DMS79 treated with DMSO at 0.1 percent for 48 hours (cell line): ENCODE measurements at regions not wholly inside any gene's neighbourhood (a gene's known extent, or its start where the extent isn't known, plus 50 kb on each side); places are given as distances from the start of the nearest gene placed in this dataset.
"Not testable (repeated sequence)": the region's sequence is repeated elsewhere in the genome, so short reads cannot be mapped to it uniquely, and the experiment has no call there.

Experiments used
- DNase-seq: peaks from one replicate; lab custom pipeline; 2025; lab: John Stamatoyannopoulos, UW

DNA sequence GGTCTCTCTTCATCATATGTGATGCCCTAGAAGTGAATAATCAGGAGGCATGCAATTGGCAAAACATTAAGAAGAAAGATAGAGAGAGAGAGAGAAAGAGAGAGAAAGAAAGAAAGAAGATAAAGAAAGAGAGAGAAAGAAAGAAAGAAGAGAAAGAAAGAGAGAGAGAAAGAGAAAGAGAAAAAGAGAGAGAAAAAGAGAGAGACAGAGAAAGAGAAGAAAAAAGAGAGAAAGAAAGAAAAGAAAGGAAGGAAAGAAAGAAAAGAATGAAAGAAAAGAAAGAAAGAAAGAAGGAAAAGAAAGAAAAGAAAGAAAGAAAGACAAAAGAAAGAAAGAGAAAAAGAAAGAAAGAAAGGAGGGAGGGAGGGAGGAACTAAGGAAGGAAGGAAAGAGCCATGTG is 318.9 kb downstream of the ICE1 start:
- DNase-seq, result no peak

DNA sequence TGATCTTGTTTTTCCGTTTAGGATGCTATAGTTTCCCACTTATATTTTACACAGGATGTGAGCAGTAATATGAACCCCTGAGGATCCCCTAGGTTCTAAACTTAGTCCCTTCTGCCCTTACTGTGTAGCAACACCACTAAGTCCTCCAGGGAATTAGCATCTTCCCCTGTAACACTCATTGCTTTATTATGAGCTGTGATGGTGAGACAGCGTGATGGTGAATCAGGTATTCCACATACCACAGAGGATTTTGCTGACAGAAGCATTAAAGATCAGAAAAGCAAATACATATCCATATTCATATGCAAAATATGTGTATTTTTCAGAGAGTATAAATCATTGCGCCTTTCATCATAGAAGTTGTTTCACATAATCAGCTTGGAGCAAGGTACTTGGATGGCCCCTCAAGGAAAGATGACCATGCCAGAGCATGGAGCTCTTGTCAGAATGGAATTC is 317.0 kb downstream of the ICE1 start:
- no peak for DNase-seq

DNA sequence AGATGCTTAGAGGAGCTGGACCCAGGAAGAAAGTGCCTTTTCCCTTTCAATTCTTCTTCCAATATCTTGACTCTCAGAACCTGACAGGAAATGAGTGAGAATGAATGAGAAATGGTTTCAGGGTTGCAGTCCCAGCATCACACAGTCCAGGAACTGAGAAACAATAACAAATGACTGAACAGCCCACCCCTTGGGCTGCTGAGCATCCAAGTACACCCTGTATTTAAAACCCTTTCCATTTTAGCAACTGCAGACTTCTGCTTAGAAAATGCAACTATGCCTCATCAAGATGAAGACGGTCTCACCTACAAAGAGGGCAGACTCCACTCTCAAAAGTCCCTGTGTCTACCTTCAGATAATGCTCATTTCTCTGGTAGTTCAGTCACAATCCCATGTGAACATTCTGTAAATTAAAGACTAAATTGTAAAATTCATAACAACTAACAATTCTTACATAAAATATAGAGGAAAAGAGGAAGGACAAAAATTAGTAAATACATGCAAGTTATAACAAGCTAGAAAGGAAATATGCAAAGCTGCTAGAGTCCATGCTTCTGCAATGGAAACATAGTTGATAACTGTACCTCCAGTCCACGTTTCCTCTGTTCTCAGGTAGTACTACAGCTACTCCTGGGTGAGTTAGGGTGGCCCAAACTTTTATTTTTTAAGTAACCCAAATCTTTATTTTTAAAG is 316.5 kb downstream of the ICE1 start:
- DNase-seq, result no peak

DNA sequence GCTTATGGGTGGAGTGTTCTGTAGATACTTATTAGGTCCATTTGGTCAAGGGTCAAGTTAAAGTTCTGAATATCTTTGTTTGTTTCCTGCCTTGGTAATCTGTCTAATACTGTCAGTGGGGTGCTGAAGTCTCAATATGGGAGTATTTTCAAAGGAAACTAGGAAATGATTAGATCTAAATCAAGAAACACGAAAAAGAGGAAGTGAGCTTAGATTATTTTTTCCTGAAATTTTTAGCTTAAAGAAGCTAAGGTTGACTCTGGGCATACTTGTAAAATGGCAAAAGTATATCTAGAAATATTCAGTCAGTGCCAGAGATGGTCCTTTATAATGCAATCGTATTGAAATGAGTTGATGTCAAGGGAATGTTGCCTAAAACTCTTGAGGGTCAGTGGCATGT is 313.5 kb downstream of the ICE1 start:
- DNase-seq, result no peak

DNA sequence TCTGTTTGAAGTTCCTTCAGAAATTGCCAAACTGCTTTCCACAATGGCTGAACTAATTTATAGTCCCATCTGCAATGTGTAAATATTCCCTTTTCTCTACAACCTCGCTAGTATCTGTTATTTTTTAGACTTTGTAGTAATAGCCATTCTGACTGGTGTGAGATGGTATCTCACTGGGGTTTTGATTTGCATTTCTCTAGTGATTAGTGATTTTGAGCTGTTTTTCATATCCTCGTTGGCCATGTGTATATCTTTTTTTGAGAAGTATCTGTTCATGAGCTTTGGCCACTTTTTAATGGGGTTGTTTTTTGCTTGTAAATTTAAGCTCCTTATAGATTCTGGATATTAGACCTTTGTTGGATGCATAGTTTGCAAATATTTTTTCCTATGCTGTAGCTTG is 310.6 kb downstream of the ICE1 start:
- not testable (repeated sequence) for DNase-seq

DNA sequence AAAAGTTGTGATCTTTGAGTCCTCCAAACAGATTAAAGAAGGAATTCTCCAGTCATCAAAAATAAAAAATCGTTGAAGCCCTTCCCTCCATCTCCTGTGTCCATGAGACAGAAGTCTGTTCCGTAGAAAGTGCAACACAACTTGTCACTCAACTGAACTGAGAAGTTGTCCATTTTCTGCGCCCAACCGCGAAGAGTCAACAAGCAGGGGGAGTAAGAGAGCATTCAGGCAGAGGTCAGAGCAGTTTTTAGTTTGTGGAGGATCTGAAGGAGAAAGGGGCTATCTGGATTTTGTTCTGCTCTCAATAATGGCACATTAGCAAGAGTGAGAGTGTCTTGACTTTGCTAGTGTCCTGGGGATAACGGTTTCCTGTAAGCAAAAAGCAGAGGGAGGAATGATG is 303.9 kb downstream of the ICE1 start:
- no peak for DNase-seq

DNA sequence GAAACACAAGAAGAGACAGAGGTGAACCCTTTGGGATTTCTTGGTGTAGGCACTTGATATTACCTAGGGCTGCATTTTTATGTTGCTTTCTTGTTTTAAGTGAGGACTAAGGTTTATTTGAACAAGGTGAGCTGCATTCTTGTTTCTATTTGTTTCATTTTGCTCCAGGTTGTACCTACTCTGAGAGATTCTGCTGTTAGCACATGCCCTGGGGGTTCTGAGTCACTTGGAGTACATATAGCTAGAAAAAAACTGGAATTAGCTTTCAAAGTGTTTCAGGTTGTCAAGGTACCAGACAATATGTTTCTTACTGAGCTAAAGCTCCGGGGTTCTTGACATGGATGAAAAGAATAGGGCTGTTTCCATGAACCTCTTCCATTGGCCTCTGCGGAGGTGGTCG is 299.4 kb downstream of the ICE1 start:
- DNase-seq, result no peak

DNA sequence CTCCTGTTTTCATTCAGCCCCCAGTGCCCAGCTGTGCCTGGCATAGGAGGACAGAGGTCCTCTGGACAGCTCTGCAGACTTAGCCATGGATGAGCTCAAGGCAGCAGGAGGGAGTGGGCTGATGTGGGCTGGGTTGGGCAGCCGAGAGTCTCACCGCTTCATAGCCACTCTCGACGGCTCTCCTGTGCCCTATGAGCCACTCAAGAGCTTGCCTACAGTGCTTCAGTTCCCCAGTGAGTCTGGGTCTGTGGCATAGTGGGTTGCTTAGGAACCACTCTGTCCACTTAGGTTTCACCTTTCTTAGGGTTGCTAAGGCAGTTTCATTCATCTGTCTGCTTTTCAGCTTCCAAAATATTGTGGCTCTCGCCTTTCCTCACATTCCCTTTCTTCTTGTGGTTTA is 296.8 kb downstream of the ICE1 start:
- DNase-seq, result peak; percentile 19

DNA sequence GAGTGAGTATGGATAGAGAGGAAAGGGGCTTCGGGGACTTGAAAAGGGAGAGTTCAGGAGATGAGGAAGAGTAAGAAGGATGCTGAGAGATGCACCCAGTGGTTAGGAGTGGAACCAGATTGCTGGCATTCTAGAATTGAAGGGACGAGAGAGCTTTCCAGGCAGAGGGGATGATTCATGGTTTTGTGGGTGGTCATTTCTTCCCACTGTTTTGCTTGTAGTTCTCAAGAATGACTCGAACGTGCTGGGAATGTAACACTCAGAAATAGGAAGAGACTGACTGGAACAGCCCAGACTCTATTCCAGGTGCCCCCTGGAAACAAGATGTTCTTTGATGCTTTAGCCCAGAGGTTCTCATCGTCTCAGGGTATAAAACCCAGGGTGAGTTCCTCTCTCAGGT is 294.2 kb downstream of the ICE1 start:
- no peak for DNase-seq

DNA sequence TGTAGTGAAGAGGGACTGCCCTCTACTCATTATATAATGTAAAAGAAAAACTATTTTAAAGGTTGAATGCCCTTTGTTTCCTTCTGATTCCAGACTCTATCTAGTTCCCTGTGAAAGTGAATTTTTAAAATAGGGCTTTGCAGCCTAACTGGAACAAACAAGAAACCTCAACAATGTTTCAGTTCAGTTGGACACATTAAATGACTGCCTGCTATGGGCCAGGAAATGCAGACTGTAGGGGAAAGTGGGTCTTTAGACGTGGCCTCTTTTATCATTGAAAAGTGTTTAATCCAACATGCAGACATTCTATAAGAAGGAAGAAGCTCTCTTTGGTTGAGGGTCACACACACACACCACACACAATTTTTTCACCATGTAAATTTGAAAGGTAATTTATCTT is 289.1 kb downstream of the ICE1 start:
- DNase-seq, result no peak

DNA sequence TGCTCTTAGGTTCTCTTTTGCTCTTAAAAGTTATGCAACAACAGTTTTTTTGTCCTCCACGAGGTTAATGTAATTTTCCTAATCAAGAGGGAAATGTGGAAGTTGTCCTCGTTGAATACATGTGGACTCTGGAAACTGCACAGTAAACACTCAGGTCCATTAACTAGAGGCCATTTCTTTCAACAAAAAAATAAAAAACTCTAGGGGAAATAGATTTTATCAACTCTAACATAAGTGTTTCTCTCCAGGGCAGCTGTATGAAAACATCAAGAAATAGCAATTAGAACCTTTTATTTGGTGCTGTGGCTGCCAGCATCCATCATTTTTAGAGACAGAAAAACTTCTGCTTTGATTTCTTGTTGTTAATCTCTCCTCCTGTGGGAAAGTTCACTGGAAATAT is 288.6 kb downstream of the ICE1 start:
- peak; percentile 6 for DNase-seq

DNA sequence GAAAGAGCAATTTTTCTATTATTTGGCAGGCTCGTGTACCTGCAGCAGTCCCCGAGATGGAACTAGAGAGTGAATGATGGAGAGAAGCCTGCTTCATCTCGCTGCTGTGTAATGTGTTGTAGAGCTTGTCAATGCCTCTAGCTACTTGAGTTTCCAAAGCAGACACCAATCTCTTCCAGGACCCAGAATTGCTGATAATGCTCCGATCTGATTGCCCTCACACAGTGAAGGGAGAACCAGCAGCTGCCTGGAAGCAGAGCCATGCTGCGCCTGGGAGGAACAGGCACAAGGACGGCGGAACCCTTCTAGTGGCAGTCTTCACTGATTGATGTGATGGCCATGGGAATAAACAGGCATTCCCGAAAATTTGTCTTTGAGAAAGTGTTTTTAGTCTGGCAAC is 288.0 kb downstream of the ICE1 start:
- DNase-seq, result no peak

DNA sequence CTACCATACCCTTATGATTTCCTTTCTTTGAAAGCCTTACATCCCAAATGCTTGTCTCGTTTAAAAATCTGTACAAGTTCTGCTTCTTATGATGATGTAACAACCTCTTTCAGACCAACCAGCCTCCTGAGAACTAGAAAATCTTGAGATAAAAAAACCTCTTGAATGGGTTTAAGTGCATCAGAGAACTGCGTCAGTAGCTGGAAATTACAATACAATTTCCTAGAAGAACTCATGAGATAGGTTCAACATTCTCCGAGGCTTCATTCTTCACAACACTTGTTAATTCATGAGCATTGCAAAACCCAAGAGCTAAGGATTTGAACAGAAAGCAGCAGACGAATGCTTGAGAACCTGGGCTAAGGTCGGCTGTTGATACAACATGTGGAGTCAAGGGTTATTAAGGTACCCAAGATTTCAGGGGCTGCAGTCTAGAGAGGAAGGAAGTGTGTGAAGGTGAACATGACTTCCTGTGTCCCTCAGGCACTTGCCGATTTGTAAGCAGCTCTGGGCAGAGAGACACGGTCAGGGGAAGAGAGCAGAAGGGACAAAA is 286.0 kb downstream of the ICE1 start:
- DNase-seq, result no peak

DNA sequence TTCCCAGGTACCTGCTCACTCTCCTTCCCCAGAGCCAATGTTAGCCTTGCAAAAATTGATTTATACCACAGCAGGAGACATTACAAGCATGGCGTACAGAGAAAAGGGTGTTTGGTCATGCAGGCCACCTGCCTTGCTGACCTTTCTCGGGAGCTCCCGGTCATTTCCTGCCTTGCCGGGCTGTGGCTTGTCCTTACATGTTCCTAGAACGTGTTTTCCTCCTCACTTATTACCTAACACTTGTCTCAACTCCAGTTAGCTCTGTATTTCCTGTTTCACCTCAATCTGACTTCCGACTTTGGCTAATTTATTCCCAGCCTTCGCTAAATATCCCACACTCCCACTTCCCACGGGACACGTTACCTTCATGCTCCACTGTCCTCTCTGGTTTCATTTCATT is 282.5 kb downstream of the ICE1 start:
- no peak for DNase-seq

DNA sequence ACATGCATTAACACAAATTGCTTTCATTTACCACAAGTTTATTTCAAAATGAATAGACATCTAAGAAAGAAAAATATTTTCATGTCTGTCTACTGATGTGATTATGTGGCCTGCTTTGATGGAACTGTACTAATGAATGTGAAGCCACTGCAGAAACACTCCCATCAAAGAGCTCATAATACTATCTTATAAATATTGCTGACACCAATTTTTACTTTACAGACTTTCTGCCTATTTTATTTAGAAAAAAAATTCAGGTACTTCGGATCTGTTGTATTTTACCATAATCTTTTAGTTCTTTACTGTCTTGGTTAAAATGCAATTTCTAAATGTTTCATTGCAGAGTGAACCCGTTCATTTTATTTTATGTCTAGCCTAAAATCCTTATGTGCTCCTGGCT is 281.9 kb downstream of the ICE1 start:
- no peak for DNase-seq

DNA sequence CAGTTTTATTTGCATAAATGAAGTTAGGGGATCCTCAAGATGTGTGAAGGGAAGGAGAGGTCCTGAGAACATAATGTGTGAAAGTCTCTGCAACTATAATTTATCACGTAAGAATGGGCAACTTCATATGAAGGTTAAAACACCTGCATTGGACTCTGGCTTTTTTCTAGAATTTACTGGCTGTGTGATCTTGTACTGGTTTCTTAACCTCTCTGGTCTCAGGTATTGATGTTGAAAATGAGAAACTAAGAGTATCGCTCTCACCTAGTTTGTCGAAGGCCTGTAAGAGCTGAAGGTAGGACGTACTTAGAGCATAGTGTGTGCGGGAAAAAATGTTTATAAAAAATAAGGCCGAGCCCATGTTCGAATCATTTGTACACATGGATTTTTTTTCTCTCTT is 280.5 kb downstream of the ICE1 start:
- DNase-seq, result no peak

DNA sequence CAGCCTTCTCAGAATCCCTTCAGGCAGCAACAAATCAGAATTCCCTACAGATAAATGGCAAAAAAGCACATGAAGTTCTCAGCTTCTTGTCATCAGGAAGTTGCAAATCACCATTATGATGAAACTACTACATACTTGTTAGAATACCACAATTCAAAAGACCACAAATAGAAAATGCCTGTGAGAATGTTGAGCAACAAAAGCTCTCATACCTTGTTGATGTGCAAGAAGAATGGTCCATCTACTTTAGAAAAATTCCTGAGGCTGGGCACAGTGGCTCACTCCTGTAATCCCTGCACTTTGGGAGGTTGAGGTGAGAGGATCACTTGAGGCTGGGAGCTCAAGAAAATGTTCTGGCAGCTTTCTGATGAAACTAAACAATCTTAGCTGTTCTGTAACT is 278.1 kb downstream of the ICE1 start:
- no peak for DNase-seq

DNA sequence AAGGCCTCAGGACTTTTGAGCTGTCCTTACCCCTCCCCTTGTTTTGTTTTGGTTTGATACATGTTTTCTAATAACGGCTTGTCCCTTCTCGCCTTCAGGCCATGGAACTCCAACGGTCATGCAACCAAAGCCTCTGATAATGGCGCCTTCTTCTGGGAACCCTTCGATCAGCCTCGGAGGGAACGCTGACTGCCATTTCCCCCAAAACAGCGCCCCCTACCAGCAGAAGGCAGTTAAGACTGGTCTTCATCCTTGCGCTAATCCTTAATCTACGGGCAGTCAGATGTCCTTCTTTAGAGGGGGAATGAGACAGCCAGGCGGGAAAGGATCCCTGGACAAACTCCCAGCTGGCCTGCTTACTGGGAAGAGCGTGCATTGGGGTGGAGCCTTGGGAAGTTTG is 276.6 kb downstream of the ICE1 start:
- DNase-seq, result no peak

DNA sequence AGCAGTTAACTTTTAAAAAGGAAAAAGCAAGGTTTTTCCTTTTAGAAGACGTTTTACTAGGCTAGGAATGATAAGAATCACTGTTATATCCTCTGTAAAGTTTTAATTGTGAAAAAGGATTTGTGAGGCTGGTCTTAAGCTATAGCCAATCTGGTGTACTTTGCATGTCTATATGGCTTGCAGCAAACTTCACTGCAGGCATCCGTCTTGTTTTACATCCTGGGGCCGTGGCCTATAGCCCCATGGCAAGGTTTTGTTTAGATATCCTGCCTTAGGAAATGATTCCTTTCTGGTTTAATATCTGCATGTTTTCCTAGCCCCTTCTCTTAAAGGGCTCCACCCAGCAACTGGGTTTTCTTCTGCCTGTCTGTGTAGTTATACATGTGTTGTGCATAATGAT is 272.8 kb downstream of the ICE1 start:
- no peak for DNase-seq

DNA sequence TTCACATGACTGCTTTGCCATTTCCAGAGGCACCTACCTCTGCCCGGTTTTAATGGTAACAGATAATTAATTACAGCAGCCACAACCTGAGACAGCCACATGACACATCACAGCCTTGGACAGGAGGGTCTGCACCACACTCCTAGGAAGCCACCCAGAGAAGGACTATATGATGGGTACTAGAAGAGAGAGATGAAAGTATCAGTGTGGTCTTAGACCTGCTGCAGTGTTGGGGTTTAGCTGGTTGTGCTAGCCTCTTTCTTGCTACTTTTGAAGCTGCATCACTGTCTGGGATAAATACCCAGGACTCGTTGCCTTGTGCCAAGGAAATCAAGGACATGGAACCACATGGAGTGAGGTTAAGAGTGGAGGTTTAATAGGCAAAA is 266.4 kb downstream of the ICE1 start:
- DNase-seq, result no peak

DNA sequence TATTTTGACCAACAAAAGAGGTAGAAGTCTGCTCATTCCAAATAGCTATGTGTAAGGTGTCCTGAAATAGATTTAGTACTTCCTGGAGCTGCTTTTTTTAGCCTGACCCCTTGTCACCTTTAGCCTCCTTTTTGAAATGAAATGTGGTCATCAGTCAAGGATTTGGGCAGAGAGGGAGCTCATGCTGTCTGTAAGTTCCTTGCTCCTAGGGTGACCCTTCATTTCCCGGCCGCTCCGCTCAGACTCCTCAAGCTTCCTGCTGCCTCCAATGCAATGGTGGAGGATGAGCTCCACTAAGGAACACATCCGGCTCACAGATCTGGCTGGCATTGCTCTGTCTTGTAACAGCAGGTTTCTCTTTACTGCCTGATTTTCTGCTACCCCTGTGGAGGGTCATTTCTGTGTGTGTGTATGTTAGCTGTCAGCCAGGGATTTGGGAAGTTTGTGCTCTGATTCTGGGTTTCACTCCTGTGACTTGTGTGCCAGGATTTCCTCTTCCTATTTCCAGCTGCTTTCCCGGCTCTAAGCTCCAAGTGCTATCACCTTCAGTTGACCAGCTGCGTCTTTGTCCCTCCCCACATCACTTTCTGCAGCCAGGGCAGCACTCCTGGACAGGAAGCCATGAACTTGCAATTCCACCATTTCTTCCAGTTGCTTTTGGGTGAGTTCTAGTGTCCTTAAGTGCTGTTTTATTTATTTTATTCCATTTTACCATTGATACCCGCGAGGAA is 265.9 kb downstream of the ICE1 start:
- no peak for DNase-seq

DNA sequence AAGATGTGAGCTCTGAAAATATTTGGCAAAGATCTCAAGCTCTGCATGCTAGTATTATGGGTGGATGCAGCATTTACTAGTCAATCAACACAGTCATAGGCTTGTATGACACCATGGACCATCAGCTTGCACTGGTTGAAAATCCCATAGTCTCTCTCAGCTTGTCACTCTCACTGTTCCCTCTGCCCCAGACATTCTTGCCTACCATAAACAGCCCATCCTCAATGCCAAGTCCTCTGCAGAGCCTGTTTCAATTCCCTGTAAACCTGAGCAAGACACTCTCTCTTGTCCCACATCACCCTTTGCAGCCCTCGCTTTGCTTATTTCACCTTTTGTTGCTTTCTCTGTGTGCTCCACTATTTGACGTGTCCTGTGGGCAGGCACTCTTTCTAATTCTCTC is 264.6 kb downstream of the ICE1 start:
- DNase-seq, result no peak

DNA sequence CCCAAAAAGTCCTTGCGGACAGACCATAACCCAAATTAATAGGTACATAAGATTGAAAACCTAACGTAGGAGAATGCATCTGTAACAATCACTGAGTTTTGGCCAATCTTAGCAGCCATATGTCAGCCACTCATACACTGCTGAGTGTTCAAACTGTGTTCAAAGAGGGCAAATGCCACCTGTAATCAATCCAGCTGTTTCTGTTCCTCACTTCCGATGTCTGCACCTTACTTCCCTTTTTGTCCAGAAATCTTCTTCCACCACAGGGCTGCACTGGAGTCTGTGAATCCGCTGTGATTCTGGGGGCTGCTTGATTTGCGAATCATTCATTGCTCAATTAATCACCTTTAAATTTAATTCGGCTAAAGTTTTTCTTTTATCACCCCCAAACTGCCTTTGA is 263.9 kb downstream of the ICE1 start:
- DNase-seq, result no peak

DNA sequence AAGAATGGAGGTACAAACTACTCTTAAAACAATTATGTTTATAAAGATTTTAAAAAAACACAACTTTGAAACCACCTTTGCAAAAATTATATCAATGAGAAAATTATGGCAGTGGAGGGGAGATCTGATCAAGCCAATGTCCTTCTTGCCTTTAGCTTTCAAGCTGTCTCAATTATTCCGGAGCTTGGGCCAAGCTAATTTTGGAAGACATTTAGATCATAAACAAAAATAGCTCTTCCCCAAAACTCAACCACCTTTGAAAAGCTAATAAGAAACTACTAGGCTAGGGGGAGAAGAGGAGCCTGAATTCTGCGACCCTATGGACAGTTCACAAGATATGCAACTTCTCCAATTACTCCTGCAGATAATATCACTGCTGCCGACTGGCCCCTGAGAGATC is 263.3 kb downstream of the ICE1 start:
- DNase-seq, result no peak
